Stimulated activated CD8-positive, alpha-beta memory T cell treated with anti-CD3 and anti-CD28 coated beads, Interleukin-7, amount 100 ng/mL, for 1 hour (primary cell): ENCODE measurements at regions not wholly inside any gene's neighbourhood (a gene's known extent, or its start where the extent isn't known, plus 50 kb on each side); places are given as distances from the start of the nearest gene placed in this dataset.

Experiments
- DNase-seq, 2 donors: peaks; one replicate each; pipeline ENCODE4 v3.0.0-alpha.2; 2020; ENCODE audit warnings: low read depth in 2 of 2

- DNase-seq, result no peak
Measured at GRCh38 chr14:95442016-95442632, 74.3 kb downstream of the SYNE3 start.

DNA sequence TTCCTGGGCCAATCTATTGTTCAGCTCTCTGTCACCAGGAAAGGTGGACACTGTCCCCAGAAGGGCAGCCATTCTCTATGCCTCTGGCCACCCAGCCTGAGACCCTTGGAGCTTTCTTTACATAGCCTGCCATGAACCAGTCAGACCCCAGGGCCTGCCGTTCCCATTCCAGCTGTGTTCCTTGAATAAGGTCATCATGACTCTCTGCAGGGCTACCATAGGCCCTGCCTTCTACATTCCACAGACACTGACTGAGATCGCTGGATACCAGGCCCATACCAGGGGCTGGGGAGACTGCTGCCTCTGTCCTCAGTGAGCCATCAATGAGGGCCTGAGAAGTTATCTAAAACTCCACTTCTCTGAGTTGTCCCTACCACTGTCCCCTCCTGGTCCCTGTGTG is 75.5 kb downstream of the SYNE3 start:
- no peak for DNase-seq

GRCh38 chr14:95440496-95440895 is 76.0 kb downstream of the SYNE3 start:
- no peak for DNase-seq

- no peak for DNase-seq
Measured at GRCh38 chr14:95439881-95440280, 76.6 kb downstream of the SYNE3 start.

DNA sequence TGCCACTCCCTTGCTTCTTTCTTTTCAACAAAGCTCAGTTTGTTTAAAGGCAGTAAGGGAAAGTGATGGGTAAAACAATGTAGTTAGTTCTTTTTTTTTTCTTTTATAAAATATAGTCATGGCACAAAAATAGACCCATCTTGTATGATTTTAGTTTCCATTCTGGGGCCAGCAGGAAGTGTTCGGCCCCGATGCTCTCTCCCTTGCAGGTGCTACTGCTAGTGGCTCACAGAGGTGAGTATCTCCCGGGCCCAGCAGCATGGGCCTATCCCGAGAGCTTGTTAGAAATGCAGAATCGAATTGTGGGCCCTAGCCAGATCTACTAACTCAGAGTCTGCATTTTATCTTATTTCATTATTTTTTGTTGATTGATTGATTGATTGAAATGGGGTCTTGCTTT is 78.7 kb downstream of the SYNE3 start:
- no peak for DNase-seq

GRCh38 chr14:95436354-95436753 is 80.1 kb downstream of the SYNE3 start:
- no peak for DNase-seq

DNA sequence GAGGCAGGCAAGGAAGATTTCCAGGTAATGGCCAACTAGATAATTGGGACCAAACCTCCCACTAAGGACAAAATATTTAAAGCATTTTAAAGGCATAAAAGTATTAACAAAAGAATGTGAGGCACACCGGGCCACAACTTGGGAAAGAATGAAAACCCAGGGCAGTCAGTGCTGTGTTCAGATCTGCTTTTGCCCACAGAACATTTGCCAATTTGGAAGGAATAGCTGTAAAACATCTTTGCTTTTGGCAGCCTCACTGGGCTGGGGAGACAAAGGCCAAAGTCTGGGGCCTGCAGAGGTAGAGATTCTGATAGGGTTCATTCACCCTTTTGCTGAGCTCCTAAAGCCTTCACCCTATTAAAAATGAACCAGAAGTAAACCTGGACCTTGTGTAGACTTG is 82.3 kb downstream of the SYNE3 start:
- DNase-seq, result no peak

DNA sequence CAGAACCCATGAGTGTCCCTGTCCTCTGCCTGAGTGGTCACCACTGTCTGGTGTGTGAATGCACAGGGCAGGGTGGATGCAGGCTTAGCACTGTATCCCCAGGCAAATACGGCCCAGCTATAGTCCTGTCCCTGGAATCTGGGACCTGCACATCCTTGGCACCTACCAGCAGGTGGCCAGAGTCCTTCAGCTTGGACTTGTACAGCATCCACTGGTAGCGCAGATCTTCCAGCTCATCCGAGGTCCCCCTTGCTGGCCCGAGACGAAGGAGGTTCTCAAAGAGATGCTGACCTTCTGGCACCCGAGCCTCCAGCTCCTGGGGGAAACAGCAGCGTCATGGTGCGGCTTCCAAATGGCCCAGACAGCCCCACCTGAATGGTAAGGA is 83.4 kb downstream of the SYNE3 start:
- DNase-seq, result no peak

DNA sequence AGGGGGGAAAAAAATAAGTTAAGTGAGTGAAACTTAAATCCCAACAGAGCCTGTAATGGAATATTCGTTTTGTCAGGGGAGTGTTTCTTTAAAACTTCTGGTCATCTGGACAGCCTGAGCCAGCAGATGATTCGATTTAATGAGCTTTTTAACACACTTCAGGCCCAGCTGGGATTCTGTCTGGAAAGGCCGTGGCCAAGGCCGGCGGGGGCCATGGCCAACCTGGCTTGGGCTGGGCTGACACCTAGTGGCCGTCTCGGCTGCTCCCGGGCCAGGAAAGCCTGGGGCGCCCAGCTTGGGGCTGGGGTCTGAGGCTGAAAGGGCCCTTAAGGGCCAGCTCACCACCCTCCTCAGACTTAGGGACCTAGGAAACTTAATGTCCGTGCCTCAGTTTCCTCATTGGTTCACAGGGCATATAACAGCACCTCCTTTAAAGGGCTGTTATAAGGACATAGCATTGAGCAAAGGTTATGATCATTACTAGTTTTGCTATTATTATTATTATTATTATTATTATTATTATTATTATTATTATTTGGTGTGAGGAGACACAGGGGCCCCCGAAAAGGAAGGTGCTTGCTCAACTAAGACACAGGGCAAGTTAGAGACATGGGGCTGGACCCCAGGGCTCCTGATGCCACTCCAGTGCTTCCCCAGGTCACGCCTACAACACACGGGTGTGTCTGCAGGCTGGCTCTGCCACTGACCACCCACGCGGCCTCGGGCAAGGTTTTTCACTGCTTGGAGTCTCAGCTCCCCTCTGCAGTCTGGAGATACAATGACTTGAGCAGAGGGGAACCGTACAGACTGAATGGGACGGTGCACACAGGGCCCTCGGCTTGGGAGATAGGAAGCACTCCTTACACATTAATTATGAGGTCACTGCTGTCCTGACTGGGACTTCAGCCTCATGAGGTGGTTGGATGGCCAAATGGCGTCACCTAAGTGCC is 84.0 kb downstream of the SYNE3 start:
- DNase-seq, result no peak

- DNase-seq, result no peak
Measured at GRCh38 chr14:95431199-95432143, 85.0 kb downstream of the SYNE3 start.

- no peak for DNase-seq
Measured at GRCh38 chr14:95428557-95428956, 87.9 kb downstream of the SYNE3 start.

GRCh38 chr14:95426116-95426475 is 90.4 kb downstream of the SYNE3 start:
- DNase-seq, result no peak

GRCh38 chr14:95425369-95426115 is 90.9 kb downstream of the SYNE3 start:
- no peak for DNase-seq

DNA sequence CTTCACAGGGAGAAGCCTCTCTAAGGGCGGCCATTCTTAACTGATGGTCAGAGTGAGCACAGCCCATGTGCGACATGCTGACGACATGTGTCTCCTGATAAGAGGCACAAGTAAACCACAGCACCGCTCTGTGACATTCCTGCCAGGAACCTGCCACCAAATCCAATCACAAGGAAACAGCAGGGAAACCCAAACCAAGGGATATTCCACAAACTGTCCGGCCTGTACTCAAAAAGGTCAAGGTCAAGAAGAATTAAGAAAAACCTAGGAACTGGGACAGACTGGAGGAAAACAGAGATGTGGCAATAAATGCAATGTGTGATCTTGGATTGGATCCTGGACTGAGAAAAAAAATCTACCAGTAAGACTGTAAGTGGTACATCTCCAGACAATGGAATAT is 91.9 kb downstream of the SYNE3 start:
- no peak for DNase-seq

GRCh38 chr14:95421741-95422140 is 94.7 kb downstream of the SYNE3 start:
- DNase-seq, result no peak

GRCh38 chr14:95420060-95420459 is 96.4 kb downstream of the SYNE3 start:
- no peak for DNase-seq

DNA sequence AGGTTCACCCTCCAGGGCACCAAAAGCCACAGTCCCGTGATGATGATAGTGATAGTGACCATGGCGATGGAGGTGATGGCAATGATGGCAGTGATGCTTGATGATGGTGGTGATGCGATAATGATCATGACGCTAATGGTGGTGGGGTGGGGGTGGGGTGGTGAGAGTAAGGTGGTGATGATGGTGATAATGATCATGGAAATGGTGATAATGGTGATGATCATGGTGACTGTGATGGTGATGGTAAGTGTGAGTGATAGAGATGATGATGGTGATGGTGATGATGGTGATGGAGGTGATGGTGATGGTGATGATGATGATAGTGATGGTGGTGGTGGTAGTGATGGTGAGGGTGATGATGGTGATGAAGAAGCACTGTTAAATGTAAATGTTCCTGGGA is 96.9 kb downstream of the SYNE3 start:
- DNase-seq, result no peak

- no peak for DNase-seq
Measured at GRCh38 chr14:95418858-95419257, 97.6 kb downstream of the SYNE3 start.

DNA sequence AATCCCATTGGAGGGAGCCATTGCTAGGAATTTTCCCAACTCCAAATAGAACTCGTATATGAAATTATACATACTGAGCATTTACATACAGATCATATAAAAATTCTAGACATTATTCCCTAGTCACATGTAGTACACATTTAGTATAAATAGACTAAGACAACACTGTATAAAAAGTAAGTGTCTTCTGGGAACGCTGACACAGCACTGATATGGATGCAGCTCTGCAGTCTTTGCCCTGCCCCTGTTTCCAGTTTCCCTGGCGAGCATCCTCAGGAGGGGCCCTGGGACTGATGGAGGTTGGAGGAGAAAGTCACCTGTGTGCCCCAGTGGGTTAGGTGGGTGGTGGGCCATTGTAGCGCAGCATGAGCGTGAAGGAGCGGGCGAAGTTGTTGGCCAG is 97.8 kb upstream of the CLMN start:
- DNase-seq, result no peak

GRCh38 chr14:95415993-95416392 is 96.3 kb upstream of the CLMN start:
- DNase-seq, result no peak
